ENCODE measurements at regions not wholly inside any gene's neighbourhood (a gene's known extent, or its start where the extent isn't known, plus 50 kb on each side); places are given as distances from the start of the nearest gene placed in this dataset.

DNA sequence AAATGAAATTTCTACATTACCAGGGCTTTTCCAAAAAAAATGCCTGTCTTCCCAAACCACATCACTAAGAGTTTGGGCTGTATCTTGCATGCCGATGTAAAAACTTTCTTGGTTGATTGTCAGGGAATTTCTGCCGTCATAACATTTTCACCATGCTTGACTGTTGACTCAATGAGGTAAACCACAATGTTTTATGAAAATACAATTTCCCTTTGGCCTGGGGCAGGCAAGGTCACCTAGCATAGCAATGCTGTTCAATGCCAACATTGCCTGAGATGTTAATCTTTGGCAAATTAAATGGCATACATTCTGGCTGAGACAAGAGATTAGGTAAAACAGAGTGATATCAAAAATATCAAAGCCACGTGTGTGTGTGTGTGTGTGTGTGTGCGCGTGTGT is 137.1 kb upstream of the TBL1X start:
- H2BK12ac ChIP-seq (ENCODE audit: low read depth, low read length): no peak overlapping the region
- H2BK120ac ChIP-seq (replicated peaks; ENCODE audit: low read depth, low read length): no peak overlapping the region
- H3K9ac ChIP-seq (replicated peaks in 1 of 4; ENCODE audit: extremely low read depth in 1 of 4, low read depth in 3 of 4, low read length in 3 of 4): no peak overlapping the region
- H4K8ac ChIP-seq (ENCODE audit: extremely low read depth, insufficient read depth, low read length): no peak overlapping the region
- no peak overlapping the region for H3K27ac ChIP-seq (ENCODE audit: low read depth, low read length)
- H2AFZ ChIP-seq (ENCODE audit: low read length): no peak overlapping the region
- H3K18ac ChIP-seq (ENCODE audit: extremely low read depth, low read length): no peak overlapping the region
- H3K4me1 ChIP-seq (replicated peaks in 1 of 4; ENCODE audit: control insufficient read depth in 3 of 4, insufficient read depth in 4 of 4, low read length in 3 of 4): no peaks in the 10 kb centered on the region
- H3K23me2 ChIP-seq (ENCODE audit: low read depth, low read length): no peaks in the 10 kb centered on the region
- no peak for DNase-seq (ENCODE audit: low read depth in 1 of 2, low spot score in 2 of 2)
- H3K4me3 ChIP-seq (ENCODE audit: extremely low read depth in 1 of 4, insufficient read depth in 2 of 4, low read depth in 3 of 4, low read length in 4 of 4): no peak overlapping the region
- no peak overlapping the region for H2BK20ac ChIP-seq (ENCODE audit: low read length)
- TF ChIP-seq CREB1 (IDR thresholded peaks at IDR 0.05): no peak
- TF ChIP-seq RNF2 (IDR thresholded peaks at IDR 0.05; ENCODE audit: borderline replicate concordance, low read depth, low read length, missing control alignments, poor library complexity, severe bottlenecking): no peak
- no peak for TF ChIP-seq SP4 (IDR thresholded peaks at IDR 0.05; ENCODE audit: low read length)
- no peaks in the 10 kb centered on the region for H3K27me3 ChIP-seq (replicated peaks in 1 of 4; ENCODE audit: control insufficient read depth in 3 of 4, extremely low read depth in 1 of 4, insufficient read depth in 3 of 4, low read length in 3 of 4)
- no peak overlapping the region for H4K5ac ChIP-seq (ENCODE audit: insufficient read length, low read depth, low read length)
- no peak overlapping the region for H3K23ac ChIP-seq (ENCODE audit: insufficient read length)
- H4K20me1 ChIP-seq (replicated peaks in 1 of 2; ENCODE audit: control insufficient read depth in 1 of 2, insufficient read depth in 2 of 2, low read length in 2 of 2): no peaks in the 10 kb centered on the region
- no peaks in the 10 kb centered on the region for H3K79me1 ChIP-seq (ENCODE audit: low read depth, low read length)
- H3K56ac ChIP-seq (replicated peaks; ENCODE audit: insufficient read length, low read depth, low read length): no peak overlapping the region
- H3K79me2 ChIP-seq (ENCODE audit: control insufficient read depth in 1 of 2, insufficient read depth in 2 of 2, low read length in 2 of 2): no peaks in the 10 kb centered on the region
- POLR2A ChIA-PET (ENCODE audit: partially characterized antibody): no interaction called here
- H3K14ac ChIP-seq (ENCODE audit: insufficient read length): no peak overlapping the region
- FAIRE-seq: no peak
- no peak overlapping the region for H3K4ac ChIP-seq (replicated peaks; ENCODE audit: insufficient read length, low read depth, low read length)
- H2AK5ac ChIP-seq (ENCODE audit: low read depth, low read length): no peak overlapping the region
- no peak overlapping the region for H4K91ac ChIP-seq (replicated peaks; ENCODE audit: insufficient read length, low read length)
- CTCF ChIA-PET (ENCODE audit: partially characterized antibody): no interaction called here
- H3K36me3 ChIP-seq (ENCODE audit: control insufficient read depth in 2 of 4, insufficient read depth in 4 of 4, low read length in 3 of 4): no peaks in the 10 kb centered on the region
- H3K4me2 ChIP-seq (ENCODE audit: insufficient read depth in 1 of 2, low read depth in 2 of 2, low read length in 2 of 2): no peak overlapping the region
- H2BK15ac ChIP-seq (ENCODE audit: low read length): no peak overlapping the region
- 72% methylated on average over 5 of the region's 5 CpGs; no CpG with 5 or more reads in 1 of the 2 experiments for WGBS, 2 experiments (ENCODE audit: extremely low coverage in 1 of 2, insufficient coverage in 1 of 2, insufficient read length in 1 of 2, insufficient replicate concordance in 2 of 2, low coverage in 1 of 2, low lambda C conversion rate in 2 of 2, missing lambda C conversion rate in 1 of 2)
- H2BK5ac ChIP-seq (ENCODE audit: low read depth, low read length): no peak overlapping the region
- no peaks in the 10 kb centered on the region for H3K9me3 ChIP-seq (ENCODE audit: insufficient read depth in 2 of 2, low read depth in 1 of 2, low read length in 1 of 2)
